DMS79 (cell line): ENCODE measurements at regions not wholly inside any gene's neighbourhood (a gene's known extent, or its start where the extent isn't known, plus 50 kb on each side); places are given as distances from the start of the nearest gene placed in this dataset.

ENCODE experiments used
- DNase-seq: peaks from one replicate; lab custom pipeline; 2025; lab: John Stamatoyannopoulos, UW

DNA sequence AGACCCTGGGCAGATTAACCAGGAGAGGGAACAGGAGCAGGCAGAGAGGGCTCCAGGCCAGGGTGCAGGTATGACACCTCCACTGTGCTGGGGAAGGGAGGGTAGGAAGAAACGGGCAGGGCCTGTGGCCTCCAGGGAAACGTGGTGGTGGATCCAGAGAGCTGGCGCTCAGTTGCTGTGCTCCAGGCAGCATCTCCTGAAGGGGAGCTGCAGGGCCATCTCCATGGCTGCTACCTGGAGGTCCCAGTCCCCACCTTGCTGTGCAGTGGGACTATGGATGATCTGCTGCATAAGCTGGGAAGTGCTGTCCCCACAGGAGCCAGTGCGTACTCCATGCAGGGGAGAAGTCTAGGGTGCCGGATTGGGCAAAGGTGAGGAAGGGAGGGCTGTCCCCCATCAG, 125.9 kb upstream of the RUNX3 start:
- no peak for DNase-seq

DNA sequence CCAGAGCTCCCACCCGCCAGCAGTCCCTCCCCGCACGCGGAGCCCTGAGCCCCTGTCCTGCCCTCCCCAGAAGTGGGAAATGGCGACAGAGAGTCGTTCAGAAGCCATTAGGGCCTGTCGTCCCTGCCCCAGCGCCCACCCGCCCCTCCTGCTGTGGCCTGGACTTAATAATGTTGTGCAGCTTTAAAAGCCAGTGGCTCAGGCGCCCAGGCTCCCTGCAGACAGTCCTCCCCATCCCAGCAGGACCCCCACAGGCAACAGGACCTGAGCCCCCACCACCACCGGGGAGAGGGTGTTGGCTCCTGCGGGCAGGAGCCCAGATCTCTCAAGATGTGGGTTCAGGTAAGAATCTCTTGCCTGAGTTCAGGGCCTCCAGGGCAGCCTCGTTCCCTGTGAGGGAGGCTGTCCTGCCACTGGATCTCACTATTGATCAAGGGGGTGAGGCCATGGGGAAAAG, 125.3 kb upstream of the RUNX3 start:
- no peak for DNase-seq

DNA sequence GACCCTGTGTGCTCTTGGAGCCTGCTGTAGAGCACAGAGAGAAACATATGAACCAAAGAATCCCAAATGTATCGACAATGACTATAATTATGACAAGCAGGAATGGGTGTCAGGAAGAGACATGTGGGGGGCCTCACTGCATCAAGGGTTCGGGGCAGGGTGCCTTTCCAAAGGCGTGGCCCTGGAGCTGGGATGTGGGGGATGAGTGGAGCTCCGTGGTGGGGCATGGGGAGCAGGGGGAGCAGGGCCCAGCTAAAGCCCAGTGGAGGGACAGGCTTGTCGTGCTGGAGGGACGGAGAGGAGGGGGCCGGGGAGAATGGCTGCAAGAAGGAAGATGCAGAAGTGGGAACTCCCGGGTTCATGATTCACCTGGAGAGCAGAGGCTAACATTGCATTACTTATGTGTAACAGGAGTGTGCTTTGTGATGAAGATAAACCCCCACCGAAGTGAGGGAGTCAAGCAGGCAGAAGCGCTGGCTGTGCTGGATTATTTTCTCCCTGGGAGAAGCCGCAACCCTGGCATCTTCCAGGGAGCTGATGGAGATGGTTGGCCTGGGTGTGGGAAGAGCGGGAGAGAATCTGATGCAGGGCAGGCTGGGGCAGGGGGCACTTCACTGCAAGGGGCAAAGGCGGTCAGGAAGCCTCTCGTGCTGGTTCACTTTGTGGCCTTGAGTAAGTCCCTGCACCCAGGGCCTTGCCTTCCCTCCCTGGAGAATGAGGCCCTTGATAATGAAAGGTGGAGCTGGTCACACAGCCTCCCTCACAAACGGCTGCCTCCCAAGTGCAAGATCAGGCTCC, 124.6 kb upstream of the RUNX3 start:
- no peak for DNase-seq

DNA sequence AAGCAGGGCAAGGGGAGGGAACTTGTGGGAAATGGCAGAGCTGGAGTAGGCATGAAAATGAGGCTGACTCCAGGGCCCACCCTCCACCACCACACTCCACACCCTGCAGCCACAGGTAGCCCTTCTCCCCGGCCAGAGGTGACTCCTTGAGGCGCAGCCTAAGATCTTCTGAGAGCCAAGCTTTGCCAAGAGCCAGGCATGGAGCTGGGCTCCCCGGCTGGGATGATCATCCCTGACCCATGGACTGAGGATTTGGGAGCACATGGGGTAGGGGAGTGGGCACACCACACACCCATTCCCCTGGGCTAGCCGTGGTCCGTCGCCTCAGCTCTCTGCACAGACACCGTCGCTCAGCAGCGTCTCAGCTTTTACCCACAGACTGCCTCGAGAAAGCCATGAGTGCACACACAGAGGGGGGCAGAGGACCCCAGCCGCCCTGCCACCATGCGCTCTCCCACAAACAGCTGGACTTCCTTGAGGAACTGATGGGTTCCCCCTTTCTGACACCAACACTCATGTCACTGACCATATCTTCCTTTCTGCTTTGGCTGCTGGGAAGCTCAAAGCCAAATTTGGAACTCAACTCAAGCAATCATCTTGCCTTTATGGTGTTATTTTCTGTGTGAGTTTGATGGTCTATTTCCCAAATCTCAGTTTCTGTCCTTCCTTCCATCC, 123.6 kb upstream of the RUNX3 start:
- no peak for DNase-seq

DNA sequence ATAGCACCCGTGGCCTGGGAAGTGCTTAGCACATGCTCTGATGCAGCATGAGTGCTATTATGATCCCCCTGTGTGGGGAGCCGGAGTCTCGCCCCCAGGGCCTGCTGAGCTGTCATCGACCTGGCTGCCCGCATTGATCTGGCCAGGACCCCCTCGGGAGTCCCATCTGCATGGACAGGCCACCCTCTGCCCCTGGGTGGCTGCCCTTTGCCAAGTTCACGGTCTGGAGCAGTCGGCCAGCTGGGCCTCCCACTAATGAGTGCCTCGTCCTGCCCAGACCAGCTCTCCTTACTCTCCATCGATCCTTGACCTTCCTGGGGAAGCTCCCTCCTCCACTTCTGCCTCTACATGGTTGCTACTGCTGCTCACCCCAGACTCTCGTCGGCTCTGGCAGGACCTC, 121.8 kb upstream of the RUNX3 start:
- no peak for DNase-seq

DNA sequence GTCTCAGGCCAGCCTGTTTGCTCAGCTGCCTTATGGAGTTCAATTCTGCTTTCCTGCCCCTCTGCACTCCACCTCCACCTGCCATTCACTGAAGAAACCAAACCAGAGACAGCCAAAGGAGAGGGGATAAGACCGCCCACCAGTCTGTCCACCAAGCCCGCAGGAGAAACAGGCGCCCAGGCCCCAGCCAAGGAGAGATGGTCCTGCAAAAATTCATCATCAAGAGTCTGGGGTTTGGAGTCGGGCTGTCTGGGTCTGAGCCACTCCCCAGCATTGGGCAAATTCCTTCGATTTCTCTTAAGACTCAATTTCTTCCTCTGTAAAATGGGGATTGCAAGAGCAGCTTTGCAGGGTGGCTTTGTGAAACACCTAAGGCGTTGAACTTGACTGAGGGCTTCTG, 121.4 kb upstream of the RUNX3 start:
- no peak for DNase-seq

DNA sequence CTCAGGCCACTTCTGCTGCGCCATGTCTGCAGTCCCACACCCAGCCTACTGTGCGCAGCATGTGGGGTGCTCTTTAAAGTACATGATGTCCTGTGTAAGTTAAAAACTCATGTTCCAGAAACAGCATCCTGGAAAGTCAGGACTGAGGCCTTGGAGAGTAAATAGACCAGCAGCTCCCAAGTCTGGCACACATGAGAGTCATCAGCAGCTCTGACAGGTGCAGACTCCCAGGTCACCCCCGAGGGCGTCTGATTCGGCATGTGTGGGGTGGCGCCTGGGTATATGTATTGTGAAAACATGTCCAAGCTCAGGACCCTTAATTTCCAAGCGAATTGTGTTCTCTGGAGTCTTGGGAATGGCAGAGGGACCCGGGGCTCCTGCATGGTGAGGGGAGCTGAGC, 120.1 kb upstream of the RUNX3 start:
- no peak for DNase-seq

DNA sequence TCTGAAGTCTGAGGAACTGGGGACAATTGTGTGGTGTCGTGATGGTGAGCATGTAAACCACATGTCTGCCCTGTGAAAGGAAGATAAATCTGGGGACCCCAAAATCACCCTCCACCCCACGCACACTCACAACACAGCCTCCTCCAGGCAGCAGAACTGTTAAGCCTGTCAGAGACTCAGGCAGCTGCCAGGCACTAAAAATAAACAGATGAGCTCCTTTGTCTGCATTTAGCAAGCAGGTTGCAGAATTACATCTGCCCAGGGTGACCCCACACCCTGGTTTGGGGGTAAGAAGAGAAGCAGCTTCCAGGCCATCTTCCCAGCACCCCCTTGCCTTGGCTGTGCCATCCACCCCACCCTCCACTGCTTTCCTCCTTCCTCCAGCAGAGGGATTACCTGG, 119.1 kb upstream of the RUNX3 start:
- no peak for DNase-seq

DNA sequence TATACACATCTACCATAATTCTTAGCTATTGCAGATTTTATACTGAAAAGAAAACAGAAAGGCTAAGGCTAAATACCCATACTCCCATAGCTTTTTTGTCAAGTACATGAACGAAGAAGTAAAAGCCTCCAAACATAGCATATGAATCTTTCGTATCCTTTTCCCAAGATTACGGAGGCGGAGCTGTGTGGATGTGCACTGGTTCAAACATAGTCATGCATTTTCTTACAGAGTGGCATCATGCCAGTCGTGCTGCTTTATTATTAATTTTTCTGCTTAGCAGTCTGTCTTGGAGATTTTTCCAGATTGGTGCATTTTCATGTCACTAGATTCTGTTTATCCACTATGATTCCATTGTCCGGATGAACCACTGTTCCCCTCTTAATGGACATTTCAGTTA, 118.7 kb upstream of the RUNX3 start:
- no peak for DNase-seq

DNA sequence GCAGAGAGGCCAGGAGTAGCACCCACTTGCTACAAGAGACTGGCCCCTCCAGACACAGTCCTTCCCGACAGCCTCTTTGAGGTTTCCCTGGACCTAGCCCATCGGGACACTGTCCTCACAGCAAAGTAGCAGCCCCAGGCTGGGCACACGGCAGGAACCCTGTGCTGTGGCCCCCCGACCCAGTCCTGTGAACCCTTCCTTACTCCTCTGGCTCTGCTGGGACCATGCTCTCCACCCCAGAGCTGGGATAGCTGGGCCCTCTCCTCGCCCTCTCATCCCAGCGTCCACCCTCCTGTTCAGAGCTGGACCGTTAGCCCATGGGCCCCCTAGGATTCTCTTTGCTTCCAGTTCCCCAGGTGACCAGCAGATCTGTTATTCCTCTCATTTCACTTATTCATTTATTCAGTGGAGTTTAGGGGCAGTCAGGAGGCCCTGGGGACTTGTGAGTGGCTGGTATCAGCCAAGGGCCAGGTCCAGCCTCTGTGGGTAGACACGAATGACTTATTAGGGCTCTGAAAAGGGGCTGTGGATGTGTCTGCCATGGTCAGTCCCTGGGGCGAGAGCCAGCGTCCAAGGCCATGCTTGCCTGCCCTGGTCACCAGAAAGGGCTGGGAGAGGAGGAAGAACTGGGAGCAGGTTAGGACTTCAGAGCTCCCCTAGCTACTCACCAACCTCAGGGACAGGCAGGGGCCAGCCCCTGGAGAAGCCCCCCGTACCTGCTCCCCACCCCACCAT, 117.6 kb upstream of the RUNX3 start:
- DNase-seq, result no peak

DNA sequence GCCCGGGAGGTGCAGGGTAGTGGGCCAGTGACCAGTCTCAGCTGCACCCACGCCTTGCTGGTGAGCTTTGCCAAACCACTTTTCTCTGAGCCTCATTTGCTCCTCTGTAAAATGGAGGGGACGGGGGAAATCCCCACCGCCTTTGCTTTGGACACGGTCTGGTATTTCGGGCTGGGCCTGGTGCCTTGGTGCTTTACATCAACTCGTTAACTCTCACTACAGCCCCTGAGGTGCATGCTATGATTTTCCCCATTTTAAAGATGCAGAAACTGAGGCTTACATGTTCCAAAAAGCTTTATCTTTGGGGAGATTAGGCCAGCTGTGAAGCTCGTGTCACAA, 116.1 kb upstream of the RUNX3 start:
- no peak for DNase-seq

DNA sequence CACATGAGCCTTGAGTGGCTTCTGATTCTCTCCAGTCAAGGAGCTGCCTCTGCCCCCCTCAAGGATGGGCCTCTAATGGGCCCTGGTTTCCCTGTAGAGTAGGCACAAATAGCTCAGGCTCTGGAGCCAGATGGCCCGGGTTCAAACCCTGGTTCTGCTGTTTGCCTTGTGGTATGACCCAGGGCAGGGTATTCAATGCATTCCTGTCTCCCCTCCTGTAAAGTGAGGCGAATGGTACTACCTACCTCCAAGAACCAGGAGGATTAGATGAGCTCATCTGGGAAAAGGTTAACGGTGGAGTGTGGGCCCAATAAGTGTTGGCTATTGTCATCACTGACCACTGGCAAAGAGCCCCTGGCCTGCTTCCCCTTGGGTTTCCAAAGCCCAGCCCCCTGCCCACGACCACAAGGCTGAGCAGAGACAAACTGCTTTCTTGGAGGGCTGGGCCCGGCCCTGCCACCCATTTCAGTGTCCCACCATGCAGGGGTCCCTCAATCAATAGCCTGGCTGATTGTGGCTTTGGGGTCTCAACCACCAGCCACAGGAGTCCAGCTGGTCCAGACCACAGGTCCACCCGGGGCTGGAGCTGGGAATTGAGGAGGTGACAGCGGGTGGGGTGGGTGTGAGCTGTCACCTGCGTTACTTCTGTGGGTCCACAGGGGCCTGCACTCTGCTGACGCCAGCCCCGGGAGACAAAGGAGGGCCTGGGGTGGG, 115.6 kb upstream of the RUNX3 start:
- DNase-seq, result no peak

DNA sequence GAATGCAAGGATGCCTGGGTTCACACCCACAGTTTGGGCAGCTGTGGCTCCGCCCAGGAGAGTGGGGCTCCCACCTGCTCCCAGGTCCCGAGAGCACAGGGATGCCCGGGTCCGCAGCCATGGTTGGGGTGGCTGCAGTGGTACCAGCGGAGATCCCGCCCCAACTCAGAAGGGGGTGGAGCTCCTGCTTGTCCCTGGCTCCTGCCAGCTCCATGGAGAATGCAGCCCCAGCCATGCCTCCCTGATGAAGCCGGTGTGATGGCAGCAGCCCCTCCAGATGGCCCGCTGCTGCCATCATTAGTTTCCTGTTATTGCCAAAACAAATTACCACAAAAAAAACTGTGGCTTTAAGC, 113.1 kb upstream of the RUNX3 start:
- DNase-seq, result no peak

DNA sequence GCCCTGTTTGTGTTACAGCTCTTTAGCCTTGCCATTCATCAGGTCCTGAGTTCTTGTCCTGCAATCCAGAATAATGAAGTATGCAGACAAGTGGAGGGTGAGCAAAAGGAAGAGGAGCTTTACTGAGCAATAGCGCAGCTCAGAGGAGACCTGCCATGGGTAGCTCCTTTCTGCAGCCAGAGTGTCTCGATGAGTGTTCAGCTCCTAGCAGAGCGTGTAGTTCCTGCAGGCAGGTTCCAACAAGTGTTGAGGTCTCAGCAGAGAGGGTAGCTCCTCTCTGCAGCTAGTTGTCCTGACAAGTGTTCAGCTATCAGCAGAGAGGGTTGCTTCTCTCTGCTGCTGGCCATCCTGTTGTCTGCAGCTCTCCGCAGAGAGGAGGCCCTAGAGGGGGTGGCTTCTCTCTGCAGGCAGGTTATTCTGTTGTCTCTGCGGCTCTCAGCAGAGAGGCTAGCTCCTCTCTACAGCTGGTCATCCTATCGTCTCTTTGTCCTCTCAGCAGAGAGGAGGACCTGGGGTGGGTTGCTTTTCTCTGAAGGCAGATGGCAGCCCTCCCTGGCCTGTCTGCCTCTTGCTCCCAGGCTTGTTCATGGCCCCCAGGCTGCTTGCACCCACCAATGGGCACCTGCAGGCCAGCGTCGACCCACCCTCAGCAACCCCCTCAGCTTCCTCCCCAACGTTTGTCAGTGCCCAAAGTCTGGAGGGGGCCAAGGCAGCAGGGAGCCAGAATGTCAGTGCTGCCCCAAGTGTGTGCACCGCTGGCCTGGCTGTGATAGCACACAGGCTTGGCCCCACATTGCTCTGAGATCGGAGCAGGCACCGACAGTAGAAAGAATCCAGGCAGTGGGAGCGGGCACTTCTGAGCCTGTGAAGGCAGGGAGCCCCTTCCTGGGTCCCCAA, 112.5 kb upstream of the RUNX3 start:
- no peak for DNase-seq

DNA sequence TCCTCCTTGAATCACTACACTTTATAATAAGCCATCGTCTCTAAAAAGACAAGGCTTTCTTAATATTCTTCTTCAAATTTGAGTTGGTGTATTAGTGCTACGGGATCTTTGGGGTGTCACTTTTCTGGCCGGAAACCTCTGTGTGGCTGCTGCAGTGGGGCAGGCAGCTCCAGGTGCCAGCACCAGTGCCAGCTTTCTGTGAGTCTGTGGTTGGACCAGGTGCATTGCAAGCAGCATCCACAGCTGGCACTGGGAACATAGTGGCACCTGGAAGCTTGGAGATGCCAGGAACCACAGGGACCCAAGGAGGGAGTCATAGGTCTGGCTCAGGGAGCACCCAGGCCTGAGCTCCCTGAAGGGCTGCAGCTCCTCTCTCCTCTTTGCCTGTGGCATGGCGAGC, 111.8 kb upstream of the RUNX3 start:
- no peak for DNase-seq

DNA sequence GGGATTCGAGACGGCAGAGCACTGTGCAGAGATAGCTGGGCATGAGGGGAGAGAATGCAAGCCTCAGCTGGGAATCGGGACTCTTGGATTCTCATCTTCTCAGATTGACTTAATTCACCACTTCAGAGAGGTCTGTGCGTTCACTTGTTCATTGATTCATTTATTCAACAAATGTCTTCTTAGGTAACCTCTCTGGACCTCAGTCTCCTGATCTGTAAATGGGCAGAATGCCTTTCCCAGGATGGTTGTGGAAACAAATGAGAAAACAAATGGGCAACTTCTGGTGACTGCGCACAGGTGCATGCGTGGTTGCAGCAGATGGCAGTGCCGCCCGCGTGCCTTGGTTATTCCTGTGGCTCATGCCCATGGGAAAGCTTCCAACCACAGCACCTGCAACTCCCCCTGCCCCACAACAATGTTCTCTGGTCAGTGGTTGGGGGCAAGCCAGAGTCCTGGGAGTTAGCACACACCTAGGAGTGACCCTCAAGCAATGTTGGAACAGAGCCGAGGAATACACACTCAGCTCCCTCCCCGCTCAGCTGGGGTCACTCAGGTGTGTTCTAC, 110.1 kb upstream of the RUNX3 start:
- no peak for DNase-seq

DNA sequence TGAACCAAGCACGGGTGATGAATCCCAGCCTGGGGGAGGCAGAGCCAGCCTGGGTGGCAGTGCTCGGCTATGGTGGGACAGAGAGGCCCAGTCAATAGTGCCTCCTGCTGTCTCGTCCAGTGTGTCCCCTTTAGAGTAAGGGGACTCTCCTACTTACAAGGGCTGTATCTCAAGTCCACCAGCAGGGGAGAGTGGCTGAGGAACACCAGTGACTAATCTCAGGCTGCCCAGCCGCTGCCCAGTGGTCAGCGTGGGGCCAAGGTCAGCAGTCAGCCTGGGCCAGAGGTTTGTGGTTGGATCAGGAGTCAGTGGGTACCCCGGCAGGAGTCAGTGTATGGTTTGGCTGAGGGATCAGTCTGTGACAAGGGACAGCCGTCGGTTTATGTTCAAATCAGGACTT, 109.2 kb upstream of the RUNX3 start:
- no peak for DNase-seq

DNA sequence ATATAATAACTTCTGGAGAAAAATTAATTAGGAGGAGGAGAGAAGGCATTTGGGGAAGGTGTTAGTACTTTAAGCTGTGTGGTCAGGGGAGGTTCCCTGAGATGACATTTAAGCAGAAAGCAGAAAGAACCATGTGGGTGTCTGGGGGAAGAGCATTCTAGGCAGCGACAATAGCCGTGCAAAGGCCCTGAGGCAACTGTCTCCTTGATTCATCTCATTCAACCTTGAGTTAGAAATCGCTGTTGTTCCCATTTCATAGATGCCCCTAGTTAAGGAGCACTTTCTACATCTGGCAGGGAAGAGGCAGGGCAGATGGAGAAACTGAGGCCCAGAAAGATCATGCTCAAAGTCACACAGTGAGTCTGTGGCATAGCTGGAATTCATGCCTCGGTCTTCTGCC, 108.6 kb upstream of the RUNX3 start:
- DNase-seq, result no peak

DNA sequence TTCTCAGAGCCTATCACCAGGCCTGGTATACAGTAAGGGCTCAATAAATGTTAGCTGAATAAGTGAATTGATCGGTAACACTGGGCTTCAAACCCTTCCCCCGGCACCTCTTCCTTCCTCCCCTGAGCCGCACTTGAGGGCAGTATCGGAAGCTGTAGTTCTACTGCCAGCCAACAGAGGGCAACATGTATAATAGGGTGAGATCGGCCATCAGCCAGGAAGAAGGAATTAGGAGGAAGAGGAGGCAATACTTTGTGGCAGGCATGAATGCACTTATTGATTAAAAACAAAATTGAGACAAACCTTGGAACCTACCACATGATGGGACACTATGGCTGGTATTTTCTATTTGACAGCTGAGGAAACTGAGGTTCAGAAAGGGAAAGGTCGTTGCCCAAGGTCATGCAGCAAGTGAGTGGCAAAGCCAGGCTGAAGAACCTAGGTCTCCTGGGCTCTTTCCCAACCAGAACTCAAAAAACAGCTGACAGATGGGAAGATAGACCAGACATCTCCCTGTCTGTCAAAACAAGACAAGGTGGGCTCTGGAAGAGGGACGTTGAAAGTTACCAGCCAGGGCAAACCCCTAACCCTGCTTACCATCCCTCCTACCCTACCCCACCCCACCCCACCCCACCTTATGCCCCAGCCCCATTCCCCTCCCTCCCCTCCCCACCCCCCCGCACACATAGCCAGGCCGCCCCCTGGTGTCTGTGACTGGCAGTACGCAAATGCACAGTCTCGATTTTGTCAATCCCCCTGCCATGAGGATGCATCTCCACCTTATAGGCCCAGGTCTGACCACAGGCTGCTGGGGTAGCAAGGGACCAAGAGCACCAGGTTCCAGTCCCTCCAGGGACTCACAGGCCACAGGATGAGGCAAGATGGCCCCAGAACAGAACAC, 107.3 kb upstream of the RUNX3 start:
- no peak for DNase-seq

DNA sequence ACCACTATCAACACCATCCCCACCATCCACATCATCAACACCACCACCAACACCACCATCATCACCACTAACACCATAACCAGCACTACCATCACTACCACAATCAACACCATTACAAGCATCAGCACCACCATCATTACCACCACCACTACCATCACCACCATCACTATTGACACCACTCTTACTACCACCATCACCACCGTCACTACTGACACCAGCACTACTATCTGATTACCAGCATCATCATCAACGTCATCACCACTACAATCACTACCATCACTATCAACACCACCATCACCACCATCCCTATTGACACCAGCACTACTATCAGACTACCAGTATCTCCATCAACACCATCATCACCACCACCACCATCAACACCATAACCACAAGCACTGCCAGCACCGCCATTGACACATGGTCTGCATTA, 106.1 kb upstream of the RUNX3 start:
- no peak for DNase-seq
